Ovary (tissue), 7 donors: ENCODE measurements at regions not wholly inside any gene's neighbourhood (a gene's known extent, or its start where the extent isn't known, plus 50 kb on each side); places are given as distances from the start of the nearest gene placed in this dataset.

Experiments
- DNase-seq, 5 donors: peaks; one replicate each; pipeline ENCODE4 v3.0.0-alpha.2; 2019 to 2020
- H3K27ac ChIP-seq, 2 donors: fragments of 200-600 bp; one replicate each; pipeline versions ENCODE4 v1.5.1 to v1.8.0; 2019 to 2022
- H3K27me3 ChIP-seq: fragments of 200-600 bp; one replicate; pipeline ENCODE4 v1.8.0; 2022
- H3K36me3 ChIP-seq: fragments of 200-600 bp; sonication (generic); one replicate; pipeline ENCODE4 v1.5.1; 2019
- H3K4me1 ChIP-seq: one replicate; pipeline ENCODE4 v1.8.1; 2013; ENCODE audit warnings: mild to moderate bottlenecking, moderate library complexity; ENCODE audit not compliant: insufficient read depth
- H3K4me3 ChIP-seq: fragments of 200-600 bp; sonication (generic); one replicate; pipeline ENCODE4 v1.5.1; 2017
- H3K9me3 ChIP-seq, 2 donors: fragments of 200-600 bp in 1 of 2; sonication (generic) in 1 of 2; one replicate each; pipeline versions ENCODE4 v1.5.1 to v1.8.1; 2013 to 2019; ENCODE audit warnings: mild to moderate bottlenecking in 1 of 2, moderate library complexity in 1 of 2
- EP300 ChIP-seq: sonication (generic); formaldehyde crosslinking; IDR thresholded peaks from one replicate; pipeline ENCODE4 v1.6.1; 2017; ENCODE audit warnings: antibody characterized with exemption
- POLR2A ChIP-seq: fragments of 450-650 bp; IDR thresholded peaks from one replicate; pipeline ENCODE4 v1.6.1; 2017; ENCODE audit warnings: antibody characterized with exemption, mild to moderate bottlenecking, moderate library complexity
- WGBS, 3 donors: extraction: QIAGEN DNeasy Blood & Tissue Kit in 1 of 3; methylation state at CpG; one replicate each; pipeline versions ENCODE4 v1.1.5 to v1.1.7; 2013 to 2017; 5-methylcytosine and 5-hydroxymethylcytosine counted together
- intact Hi-C, 4 donors: fragments of 100-400 bp; cut with DNase I; formaldehyde crosslinking; loops; one replicate each; pipeline versions ENCODE4 v1.11.0 to v1.15.1; 2022 to 2023
- TF ChIP-seq, protein P1 (sequence below), 3 donors: fragments of 450-650 bp in 2 of 3; fragments of 200-600 bp in 1 of 3; IDR thresholded peaks; one replicate each; pipeline versions ENCODE4 v1.5.1 to v1.8.0; 2016 to 2022; ENCODE audit warnings: antibody characterized with exemption in 3 of 3, mild to moderate bottlenecking in 1 of 3
- donor health status: DM: no; HTN: no; CAD: no; lungs with moderate emphysema.
- donor health status: DM: no; HTN: no; CAD: no.
- donor health status: Bipolar disorder and iron deficiency.
- donor health status: DM: no; HTN: no; CAD: no.
- donor health status: DM: yes; HTN: yes; CAD: no.

DNA sequence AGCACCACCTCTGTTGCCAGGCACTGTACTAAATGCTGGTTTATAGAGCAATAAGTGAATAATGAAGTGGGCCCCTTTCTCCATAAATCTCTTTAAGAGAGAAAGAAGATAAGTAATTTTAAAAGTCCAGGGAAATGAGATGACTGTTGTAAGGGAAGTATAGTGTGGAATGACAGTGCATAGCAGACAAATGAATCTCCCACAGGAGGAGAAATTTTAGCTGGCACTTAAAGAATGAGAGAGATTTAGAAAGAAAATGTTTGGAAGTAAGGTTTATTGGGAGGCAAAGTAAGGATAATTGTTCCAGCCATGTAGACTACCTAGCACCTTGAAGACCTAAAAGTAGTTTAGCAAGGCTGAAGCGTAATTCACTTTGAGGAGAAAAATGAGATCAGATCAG lies 1081.1 kb upstream of the PABPC4L start:
- H3K9me3 ChIP-seq, result no peaks in the 10 kb centered on the region
- H3K4me3 ChIP-seq, result no peak overlapping the region
- DNase-seq, result no peak
- no peaks in the 10 kb centered on the region for H3K36me3 ChIP-seq
- TF ChIP-seq, protein P1, sequence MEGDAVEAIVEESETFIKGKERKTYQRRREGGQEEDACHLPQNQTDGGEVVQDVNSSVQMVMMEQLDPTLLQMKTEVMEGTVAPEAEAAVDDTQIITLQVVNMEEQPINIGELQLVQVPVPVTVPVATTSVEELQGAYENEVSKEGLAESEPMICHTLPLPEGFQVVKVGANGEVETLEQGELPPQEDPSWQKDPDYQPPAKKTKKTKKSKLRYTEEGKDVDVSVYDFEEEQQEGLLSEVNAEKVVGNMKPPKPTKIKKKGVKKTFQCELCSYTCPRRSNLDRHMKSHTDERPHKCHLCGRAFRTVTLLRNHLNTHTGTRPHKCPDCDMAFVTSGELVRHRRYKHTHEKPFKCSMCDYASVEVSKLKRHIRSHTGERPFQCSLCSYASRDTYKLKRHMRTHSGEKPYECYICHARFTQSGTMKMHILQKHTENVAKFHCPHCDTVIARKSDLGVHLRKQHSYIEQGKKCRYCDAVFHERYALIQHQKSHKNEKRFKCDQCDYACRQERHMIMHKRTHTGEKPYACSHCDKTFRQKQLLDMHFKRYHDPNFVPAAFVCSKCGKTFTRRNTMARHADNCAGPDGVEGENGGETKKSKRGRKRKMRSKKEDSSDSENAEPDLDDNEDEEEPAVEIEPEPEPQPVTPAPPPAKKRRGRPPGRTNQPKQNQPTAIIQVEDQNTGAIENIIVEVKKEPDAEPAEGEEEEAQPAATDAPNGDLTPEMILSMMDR (IDR thresholded peaks at IDR 0.05), result no peak
- no peak for TF ChIP-seq EP300
- no peak for TF ChIP-seq POLR2A
- peaks cover 2% of the 10 kb centered on the region for H3K27me3 ChIP-seq
- intact Hi-C loops, result no loop called here
- 90 to 96% (median 93%) methylated on average over 1 of the region's 1 CpG for WGBS, 3 donors
- H3K27ac ChIP-seq, result no peak overlapping the region
- H3K4me1 ChIP-seq, result no peaks in the 10 kb centered on the region

DNA sequence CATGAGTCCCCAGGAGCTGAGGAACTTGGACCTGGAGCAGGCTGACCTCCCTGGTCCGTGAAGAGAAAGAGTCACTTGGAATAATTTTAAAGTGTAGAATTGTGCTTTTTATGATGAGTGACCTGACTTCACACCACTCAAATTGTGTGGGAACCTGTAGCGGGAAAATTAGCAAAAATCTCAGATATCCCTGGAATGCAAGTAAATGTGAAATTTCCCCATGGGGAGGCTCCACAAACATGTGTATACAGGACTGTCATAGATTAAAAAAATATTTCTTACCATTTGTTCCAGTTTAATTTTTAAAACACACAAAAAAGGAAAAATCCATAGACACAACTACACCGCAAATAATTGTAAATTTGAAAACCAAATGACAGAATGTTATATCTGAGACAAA lies 1079.6 kb upstream of the PABPC4L start:
- no peak for DNase-seq
- no peaks in the 10 kb centered on the region for H3K9me3 ChIP-seq
- 71 to 86% (median 79%) methylated on average over 3 of the region's 3 CpGs for WGBS, 3 donors
- no peaks in the 10 kb centered on the region for H3K4me1 ChIP-seq
- no peak overlapping the region for H3K27ac ChIP-seq
- H3K4me3 ChIP-seq, result no peak overlapping the region
- intact Hi-C loops, result no loop called here
- H3K36me3 ChIP-seq, result no peaks in the 10 kb centered on the region
- H3K27me3 ChIP-seq, result peaks cover 2% of the 10 kb centered on the region
- no peak for TF ChIP-seq EP300
- TF ChIP-seq POLR2A, result no peak
- TF ChIP-seq, protein P1 (IDR thresholded peaks at IDR 0.05), result no peak

DNA sequence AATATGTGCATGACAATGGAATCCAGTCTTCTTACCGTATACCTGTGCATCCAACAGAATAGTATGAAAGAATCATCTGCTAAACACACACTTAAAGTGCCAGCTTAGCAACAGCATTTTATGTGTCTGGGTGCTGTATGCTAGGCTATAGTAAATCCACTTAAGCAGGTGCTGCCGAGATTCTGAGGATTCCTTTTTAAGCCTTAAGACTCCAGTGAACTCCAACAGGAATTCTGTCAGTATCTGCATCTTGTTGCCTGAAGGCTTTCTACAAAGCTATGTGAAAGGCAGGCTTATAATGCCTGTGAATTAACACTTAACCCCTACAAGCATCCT lies 1076.4 kb upstream of the PABPC4L start:
- DNase-seq, result no peak
- no peak overlapping the region for H3K4me3 ChIP-seq
- H3K36me3 ChIP-seq, result no peaks in the 10 kb centered on the region
- peaks cover 2% of the 10 kb centered on the region for H3K27me3 ChIP-seq
- no peaks in the 10 kb centered on the region for H3K4me1 ChIP-seq
- TF ChIP-seq EP300 (no peak), POLR2A (no peak)
- TF ChIP-seq, protein P1 (IDR thresholded peaks at IDR 0.05), result no peak
- intact Hi-C loops, result no loop called here
- no peaks in the 10 kb centered on the region for H3K9me3 ChIP-seq
- 69 to 79% (median 74%) methylated on average over 2 of the region's 2 CpGs for WGBS, 3 donors
- no peak overlapping the region for H3K27ac ChIP-seq

DNA sequence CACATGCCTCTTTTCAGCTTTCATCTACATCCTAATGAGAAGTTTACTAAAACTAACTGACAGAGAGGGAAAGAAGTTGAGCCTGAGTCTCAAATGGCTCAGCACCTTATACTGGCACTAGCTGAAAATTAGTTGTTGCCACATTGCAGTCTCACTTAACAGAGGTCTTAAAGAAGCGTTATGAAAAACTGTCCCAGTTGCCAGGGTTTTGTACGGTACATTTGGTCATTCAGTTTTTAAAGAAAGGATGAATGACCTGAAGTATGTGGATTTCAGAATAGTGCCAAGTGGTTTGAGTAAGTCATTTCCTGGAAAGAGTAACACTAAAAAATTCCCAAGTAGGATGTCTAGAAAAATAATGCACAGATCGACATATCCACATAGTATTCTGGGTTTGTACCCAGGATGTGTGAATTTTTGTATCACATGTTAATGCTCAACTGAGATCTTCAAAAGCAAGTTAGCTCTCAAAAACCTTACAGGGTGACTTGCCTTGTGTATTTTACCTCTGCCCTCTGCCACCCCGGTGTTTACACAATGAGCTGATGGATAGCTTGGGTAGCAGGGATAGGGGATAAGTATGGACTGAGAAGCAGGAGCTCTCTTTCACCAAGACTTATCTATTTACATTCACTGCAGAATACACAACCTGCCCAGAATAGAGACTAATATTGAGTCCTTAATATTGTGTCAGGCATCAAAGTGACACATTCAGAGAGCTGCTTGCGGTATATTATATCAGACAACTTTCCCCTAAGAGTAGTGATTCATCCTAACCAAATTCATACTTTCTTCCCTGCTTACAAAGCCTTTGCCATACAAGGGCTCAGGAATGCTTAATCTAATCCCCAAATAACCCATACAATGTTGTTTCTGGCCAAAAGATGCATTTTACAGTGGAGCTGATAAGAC lies 1075.7 kb upstream of the PABPC4L start:
- intact Hi-C loops, result no loop called here
- Histone ChIP-seq H3K36me3 (no peaks in the 10 kb centered on the region), H3K27ac (no peak overlapping the region), H3K27me3 (peaks cover 2% of the 10 kb centered on the region), H3K4me1 (no peaks in the 10 kb centered on the region), H3K9me3 (no peaks in the 10 kb centered on the region), H3K4me3 (no peak overlapping the region)
- 70 to 84% (median 78%) methylated on average over 5 of the region's 5 CpGs for WGBS, 3 donors
- TF ChIP-seq EP300, result no peak
- TF ChIP-seq, protein P1 (IDR thresholded peaks at IDR 0.05), result no peak
- TF ChIP-seq POLR2A, result no peak
- DNase-seq, result no peak
